CD14-positive monocyte (primary cell): ENCODE measurements at regions not wholly inside any gene's neighbourhood (a gene's known extent, or its start where the extent isn't known, plus 50 kb on each side); places are given as distances from the start of the nearest gene placed in this dataset.

Experiments
- DNase-seq, 3 donors: peaks; one replicate each; pipeline ENCODE4 v3.0.0-alpha.2; 2011 to 2022
- H2AFZ ChIP-seq: 2 replicates; pipeline ENCODE4 v1.6.0; 2012; ENCODE audit warnings: mild to moderate bottlenecking, low read depth, low read length, inconsistent platforms; ENCODE audit not compliant: insufficient read depth, poor library complexity, severe bottlenecking
- H3K27ac ChIP-seq, 2 donors: 1 replicate in 1 of 2; 2 replicates in 1 of 2; pipeline ENCODE4 v1.5.1; 2012 to 2013; ENCODE audit warnings: low read length in 2 of 2, control low read depth in 1 of 2, inconsistent platforms in 1 of 2, low read depth in 1 of 2, mild to moderate bottlenecking in 1 of 2
- H3K27me3 ChIP-seq, 2 donors: one replicate each; pipeline versions ENCODE4 v1.6.0 to v1.6.1; 2011 to 2013; ENCODE audit warnings: low read length in 2 of 2; ENCODE audit not compliant: control insufficient read depth in 2 of 2, insufficient read depth in 2 of 2
- H3K36me3 ChIP-seq, 2 donors: replicated peaks in 1 of 2; 1 replicate in 1 of 2; 2 replicates in 1 of 2; pipeline versions ENCODE4 v1.5.1 to v1.6.1; 2012 to 2013; ENCODE audit warnings: low read length in 2 of 2, control low read depth in 1 of 2, inconsistent platforms in 1 of 2, mild to moderate bottlenecking in 1 of 2; ENCODE audit not compliant: insufficient read depth in 2 of 2, control insufficient read depth in 1 of 2
- H3K4me1 ChIP-seq, 2 donors: 1 replicate in 1 of 2; 2 replicates in 1 of 2; pipeline versions ENCODE4 v1.5.1 to v1.6.1; 2012 to 2013; ENCODE audit warnings: low read length in 2 of 2, control low read depth in 1 of 2, inconsistent platforms in 1 of 2, mild to moderate bottlenecking in 1 of 2, moderate library complexity in 1 of 2; ENCODE audit not compliant: insufficient read depth in 2 of 2, control insufficient read depth in 1 of 2
- H3K4me2 ChIP-seq: replicated peaks from 2 replicates; pipeline ENCODE3; 2012; ENCODE audit warnings: low read length, moderate library complexity, mild to moderate bottlenecking; ENCODE audit not compliant: poor library complexity, severe bottlenecking; ENCODE audit errors: extremely low read depth
- H3K4me3 ChIP-seq, 3 experiments: fragments of 200-600 bp in 1 of 3; sonication (generic) in 1 of 3; replicated peaks in 1 of 3; 1 replicate in 2 of 3; 2 replicates in 1 of 3; pipeline ENCODE4 v1.5.1; 2011 to 2013; ENCODE audit warnings: low read length in 3 of 3, mild to moderate bottlenecking in 3 of 3, control low read depth in 2 of 3, low read depth in 2 of 3, inconsistent platforms in 1 of 3, moderate library complexity in 1 of 3
- H3K79me2 ChIP-seq: 2 replicates; pipeline ENCODE4 v1.6.0; 2012; ENCODE audit warnings: mild to moderate bottlenecking, control low read depth, inconsistent platforms, low read length, moderate library complexity; ENCODE audit not compliant: insufficient read depth
- H3K9ac ChIP-seq: 2 replicates; pipeline ENCODE4 v1.6.0; 2017; ENCODE audit warnings: low read length, mild to moderate bottlenecking; ENCODE audit not compliant: insufficient read depth, poor library complexity, severe bottlenecking
- H3K9me3 ChIP-seq, 2 donors: replicated peaks in 1 of 2; 1 replicate in 1 of 2; 2 replicates in 1 of 2; pipeline versions ENCODE4 v1.5.1 to v1.6.1; 2012 to 2013; ENCODE audit warnings: low read length in 2 of 2, control low read depth in 1 of 2; ENCODE audit not compliant: control insufficient read depth in 1 of 2, insufficient read depth in 1 of 2
- H4K20me1 ChIP-seq: 2 replicates; pipeline ENCODE4 v1.6.0; 2012; ENCODE audit warnings: mild to moderate bottlenecking, low read length, control low read depth, moderate library complexity; ENCODE audit not compliant: insufficient read depth
- H3K27ac Mint-ChIP-seq, 7 donors: one replicate each; pipeline ENCODE4 v1.8.0; 2020; ENCODE audit warnings: mild to moderate bottlenecking in 7 of 7, mixed read lengths in 7 of 7, moderate library complexity in 6 of 7, inconsistent platforms in 2 of 7
- H3K27me3 Mint-ChIP-seq, 3 donors: one replicate each; pipeline ENCODE4 v1.8.0; 2021 to 2022; ENCODE audit warnings: low read depth in 3 of 3, mild to moderate bottlenecking in 3 of 3, mixed read lengths in 3 of 3, moderate library complexity in 3 of 3, inconsistent platforms in 1 of 3
- H3K36me3 Mint-ChIP-seq, 2 donors: one replicate each; pipeline ENCODE4 v1.8.0; 2020; ENCODE audit warnings: mixed read lengths in 2 of 2, inconsistent platforms in 1 of 2, mild to moderate bottlenecking in 1 of 2
- H3K4me1 Mint-ChIP-seq: one replicate; pipeline ENCODE4 v1.8.0; 2020; ENCODE audit warnings: mild to moderate bottlenecking, mixed read lengths
- H3K4me3 Mint-ChIP-seq, 2 donors: one replicate each; pipeline ENCODE4 v1.8.0; 2020; ENCODE audit warnings: mild to moderate bottlenecking in 2 of 2, mixed read lengths in 2 of 2, moderate library complexity in 1 of 2
- H3K9me3 Mint-ChIP-seq, 7 donors: one replicate each; pipeline ENCODE4 v1.8.0; 2020 to 2022; ENCODE audit warnings: mixed read lengths in 7 of 7, mild to moderate bottlenecking in 6 of 7, moderate library complexity in 6 of 7, inconsistent platforms in 2 of 7
- WGBS: methylation state at CpG from one replicate; pipeline ENCODE4 v1.1.5; 2013; ENCODE audit warnings: missing lambda C conversion rate; ENCODE audit not compliant: insufficient coverage; 5-methylcytosine and 5-hydroxymethylcytosine counted together
- intact Hi-C, 2 donors: fragments of 100-400 bp; cut with micrococcal nuclease; formaldehyde crosslinking; loops; one replicate each; pipeline versions ENCODE4 v1.15.0 to v1.15.1; 2023
- TF ChIP-seq, protein P1 (sequence below): fragments of 200-600 bp; IDR thresholded peaks from one replicate; pipeline ENCODE4 v1.8.0; 2022; ENCODE audit warnings: antibody characterized with exemption, mild to moderate bottlenecking

DNA sequence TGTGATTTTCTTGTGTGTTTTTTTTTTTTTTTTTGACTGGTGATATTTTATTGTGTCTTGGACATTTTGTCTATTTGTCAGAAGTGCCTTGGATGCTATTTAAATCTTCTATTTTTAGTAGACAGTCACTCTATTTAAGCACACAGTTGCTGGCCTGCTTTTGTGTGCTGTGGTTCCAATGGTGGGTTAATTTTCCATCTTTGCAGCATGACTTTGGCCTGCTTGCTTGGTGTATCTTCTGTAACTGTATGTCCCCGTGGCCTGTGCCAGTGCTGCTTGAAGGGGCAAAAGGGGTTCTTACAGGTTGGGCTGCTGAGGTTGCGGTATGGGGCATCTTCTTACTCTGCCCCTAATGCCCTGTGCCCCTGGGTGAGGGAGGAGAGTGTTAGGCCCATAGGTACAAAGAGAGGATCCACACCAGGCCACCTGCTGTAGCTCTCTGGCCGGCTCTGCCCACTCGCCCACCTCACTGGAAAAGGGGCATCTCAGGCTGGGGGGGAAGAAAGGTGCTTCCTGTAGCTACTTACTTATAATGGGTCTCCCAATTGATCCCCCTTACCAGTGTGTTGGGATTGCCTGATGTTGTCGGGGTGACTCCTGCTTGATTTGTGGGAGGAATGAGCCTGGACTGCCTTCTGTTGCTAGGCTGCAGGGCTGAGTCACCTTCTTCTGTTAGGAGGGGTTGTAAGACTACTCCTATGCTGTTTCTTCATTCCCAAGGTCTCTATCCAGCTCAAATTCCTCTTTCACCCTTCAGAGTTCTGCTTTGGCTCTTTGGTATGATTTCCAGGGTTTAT lies 490.0 kb upstream of the HS6ST1 start:
- Histone ChIP-seq H3K27ac (no peak overlapping the region), H3K27me3 (no peaks in the 10 kb centered on the region), H3K9ac (no peak overlapping the region), H3K36me3 (no peaks in the 10 kb centered on the region), H3K79me2 (no peaks in the 10 kb centered on the region), H3K4me2 (no peak overlapping the region), H3K4me3 (no peak overlapping the region), H2AFZ (no peak overlapping the region), H4K20me1 (no peaks in the 10 kb centered on the region), H3K9me3 (peaks cover 0 to 29% of the 10 kb centered on the region in 2 donors), H3K4me1 (no peaks in the 10 kb centered on the region)
- Mint-ChIP-seq H3K27ac (no peak overlapping the region), H3K4me1 (no peaks in the 10 kb centered on the region), H3K9me3 (peaks cover 9 to 21% (median 16%) of the 10 kb centered on the region in 7 donors), H3K27me3 (peaks cover 0 to 6% (median 0%) of the 10 kb centered on the region in 3 donors), H3K36me3 (no peaks in the 10 kb centered on the region), H3K4me3 (no peak overlapping the region)
- intact Hi-C loops: no loop called here
- TF ChIP-seq, protein P1, sequence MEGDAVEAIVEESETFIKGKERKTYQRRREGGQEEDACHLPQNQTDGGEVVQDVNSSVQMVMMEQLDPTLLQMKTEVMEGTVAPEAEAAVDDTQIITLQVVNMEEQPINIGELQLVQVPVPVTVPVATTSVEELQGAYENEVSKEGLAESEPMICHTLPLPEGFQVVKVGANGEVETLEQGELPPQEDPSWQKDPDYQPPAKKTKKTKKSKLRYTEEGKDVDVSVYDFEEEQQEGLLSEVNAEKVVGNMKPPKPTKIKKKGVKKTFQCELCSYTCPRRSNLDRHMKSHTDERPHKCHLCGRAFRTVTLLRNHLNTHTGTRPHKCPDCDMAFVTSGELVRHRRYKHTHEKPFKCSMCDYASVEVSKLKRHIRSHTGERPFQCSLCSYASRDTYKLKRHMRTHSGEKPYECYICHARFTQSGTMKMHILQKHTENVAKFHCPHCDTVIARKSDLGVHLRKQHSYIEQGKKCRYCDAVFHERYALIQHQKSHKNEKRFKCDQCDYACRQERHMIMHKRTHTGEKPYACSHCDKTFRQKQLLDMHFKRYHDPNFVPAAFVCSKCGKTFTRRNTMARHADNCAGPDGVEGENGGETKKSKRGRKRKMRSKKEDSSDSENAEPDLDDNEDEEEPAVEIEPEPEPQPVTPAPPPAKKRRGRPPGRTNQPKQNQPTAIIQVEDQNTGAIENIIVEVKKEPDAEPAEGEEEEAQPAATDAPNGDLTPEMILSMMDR: no peak
- WGBS: 90% methylated on average over 2 of the region's 5 CpGs
- DNase-seq: no peak

DNA sequence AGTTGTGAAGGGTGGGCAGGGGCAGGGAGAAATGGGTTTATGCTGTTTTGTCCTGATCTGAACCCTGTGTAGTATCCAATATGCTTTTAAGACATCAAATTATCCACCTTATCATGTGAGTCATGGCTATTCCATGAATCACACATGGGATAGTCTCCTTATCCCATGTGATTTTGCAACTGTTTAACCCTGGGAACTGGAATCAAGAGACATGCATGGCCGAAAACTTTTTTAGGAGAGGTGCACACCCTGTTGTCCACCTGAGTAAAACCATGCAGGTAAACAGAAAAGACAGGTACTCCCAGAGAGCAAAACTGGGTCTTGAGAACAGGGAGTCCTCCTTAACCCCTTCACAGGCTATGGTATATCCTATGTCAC lies 490.6 kb upstream of the HS6ST1 start:
- no peak overlapping the region for H3K4me2 ChIP-seq
- H3K4me3 Mint-ChIP-seq: no peak overlapping the region
- no peak overlapping the region for H3K27ac ChIP-seq
- H3K9me3 Mint-ChIP-seq: peaks cover 11 to 22% (median 17%) of the 10 kb centered on the region in 7 donors
- no peak overlapping the region for H3K4me3 ChIP-seq
- no peaks in the 10 kb centered on the region for H3K4me1 ChIP-seq
- H3K27ac Mint-ChIP-seq: no peak overlapping the region
- H3K27me3 ChIP-seq: no peaks in the 10 kb centered on the region
- H3K79me2 ChIP-seq: no peaks in the 10 kb centered on the region
- peaks cover 0 to 8% (median 0%) of the 10 kb centered on the region in 3 donors for H3K27me3 Mint-ChIP-seq
- H3K9ac ChIP-seq: no peak overlapping the region
- no peaks in the 10 kb centered on the region for H3K36me3 Mint-ChIP-seq
- DNase-seq: no peak
- TF ChIP-seq, protein P1: no peak
- WGBS: 100% methylated on average over 1 of the region's 1 CpG
- intact Hi-C loops: no loop called here
- no peak overlapping the region for H2AFZ ChIP-seq
- H3K36me3 ChIP-seq: no peaks in the 10 kb centered on the region
- no peaks in the 10 kb centered on the region for H4K20me1 ChIP-seq
- no peaks in the 10 kb centered on the region for H3K4me1 Mint-ChIP-seq
- H3K9me3 ChIP-seq: peaks cover 0 to 29% of the 10 kb centered on the region in 2 donors
